HEK293 (cell line): ENCODE measurements at regions not wholly inside any gene's neighbourhood (a gene's known extent, or its start where the extent isn't known, plus 50 kb on each side); places are given as distances from the start of the nearest gene placed in this dataset.

Experiments
- ZNF311 ChIP-seq: fragments of 450-650 bp; formaldehyde crosslinking; IDR thresholded peaks from 2 replicates; pipeline ENCODE4 v1.5.1; 2017; ENCODE audit warnings: missing biosample characterization, missing genetic modification characterization, borderline replicate concordance
- ZNF626 ChIP-seq: fragments of 450-650 bp; sonication (Bioruptor Pico); formaldehyde crosslinking; IDR thresholded peaks from 2 replicates; pipeline ENCODE4 v1.5.1; 2018; ENCODE audit warnings: missing biosample characterization, missing genetic modification characterization, inconsistent platforms
- TF ChIP-seq, protein P1 (sequence below): fragments of 450-650 bp; formaldehyde crosslinking; IDR thresholded peaks from 2 replicates; pipeline ENCODE4 v1.5.1; 2016; ENCODE audit warnings: missing biosample characterization, missing genetic modification characterization

DNA sequence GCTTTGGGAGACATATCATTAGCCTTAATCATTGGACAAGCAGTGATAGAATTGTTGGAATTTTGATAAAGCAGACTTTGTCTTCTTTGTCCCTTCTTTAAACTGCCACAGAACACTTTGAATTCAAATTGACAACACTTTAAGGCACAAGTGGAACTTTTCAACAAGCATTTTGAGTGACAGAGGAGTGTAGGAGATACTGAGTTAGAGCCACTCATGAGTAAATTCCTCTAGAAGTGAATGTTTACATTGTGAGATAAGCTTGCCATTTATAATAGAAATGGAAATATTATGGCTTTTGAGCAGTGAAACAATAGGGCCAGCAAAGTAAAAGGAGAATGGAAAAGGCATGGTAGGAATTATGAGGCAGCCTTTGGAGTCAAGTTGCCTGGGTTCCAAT, 515.8 kb downstream of the SLITRK6 start:
- TF ChIP-seq ZNF626 (tag by site-specific recombination): no peak
- TF ChIP-seq, protein P1, sequence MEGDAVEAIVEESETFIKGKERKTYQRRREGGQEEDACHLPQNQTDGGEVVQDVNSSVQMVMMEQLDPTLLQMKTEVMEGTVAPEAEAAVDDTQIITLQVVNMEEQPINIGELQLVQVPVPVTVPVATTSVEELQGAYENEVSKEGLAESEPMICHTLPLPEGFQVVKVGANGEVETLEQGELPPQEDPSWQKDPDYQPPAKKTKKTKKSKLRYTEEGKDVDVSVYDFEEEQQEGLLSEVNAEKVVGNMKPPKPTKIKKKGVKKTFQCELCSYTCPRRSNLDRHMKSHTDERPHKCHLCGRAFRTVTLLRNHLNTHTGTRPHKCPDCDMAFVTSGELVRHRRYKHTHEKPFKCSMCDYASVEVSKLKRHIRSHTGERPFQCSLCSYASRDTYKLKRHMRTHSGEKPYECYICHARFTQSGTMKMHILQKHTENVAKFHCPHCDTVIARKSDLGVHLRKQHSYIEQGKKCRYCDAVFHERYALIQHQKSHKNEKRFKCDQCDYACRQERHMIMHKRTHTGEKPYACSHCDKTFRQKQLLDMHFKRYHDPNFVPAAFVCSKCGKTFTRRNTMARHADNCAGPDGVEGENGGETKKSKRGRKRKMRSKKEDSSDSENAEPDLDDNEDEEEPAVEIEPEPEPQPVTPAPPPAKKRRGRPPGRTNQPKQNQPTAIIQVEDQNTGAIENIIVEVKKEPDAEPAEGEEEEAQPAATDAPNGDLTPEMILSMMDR (tag by site-specific recombination): no peak
- TF ChIP-seq ZNF311 (tag by site-specific recombination): no peak
